AG10803 (cell line): ENCODE measurements at regions not wholly inside any gene's neighbourhood (a gene's known extent, or its start where the extent isn't known, plus 50 kb on each side); places are given as distances from the start of the nearest gene placed in this dataset.

ENCODE experiments used
- DNase-seq: peaks from one replicate; pipeline ENCODE4 v3.0.0; 2010; ENCODE audit warnings: low read depth
- H3K4me3 ChIP-seq: 2 replicates; pipeline ENCODE4 v1.5.1; 2011; ENCODE audit warnings: mild to moderate bottlenecking, low read length, control low read depth
- CTCF ChIP-seq: conservative IDR thresholded peaks from 2 replicates; pipeline ENCODE4 v1.5.1; 2011; ENCODE audit warnings: mild to moderate bottlenecking, low read length, control low read depth, inconsistent platforms

GRCh38 chr1:216794586-216794985 is 71.4 kb upstream of the ESRRG start:
- no peak overlapping the region for H3K4me3 ChIP-seq
- DNase-seq, result no peak
- no peak for TF ChIP-seq CTCF

GRCh38 chr1:216793973-216794372 is 70.7 kb upstream of the ESRRG start:
- no peak for TF ChIP-seq CTCF
- no peak for DNase-seq
- H3K4me3 ChIP-seq, result no peak overlapping the region

- TF ChIP-seq CTCF, result no peak
- no peak overlapping the region for H3K4me3 ChIP-seq
- DNase-seq, result no peak
Observed at GRCh38 chr1:216793303-216793702, 70.1 kb upstream of the ESRRG start.

- DNase-seq, result no peak
- TF ChIP-seq CTCF, result no peak
- no peak overlapping the region for H3K4me3 ChIP-seq
Observed at GRCh38 chr1:216788671-216789070, 65.4 kb upstream of the ESRRG start.

GRCh38 chr1:216785737-216786136 is 62.5 kb upstream of the ESRRG start:
- no peak for DNase-seq

GRCh38 chr1:216785221-216785620 is 62.0 kb upstream of the ESRRG start:
- no peak overlapping the region for H3K4me3 ChIP-seq
- TF ChIP-seq CTCF, result no peak
- DNase-seq, result no peak

More at GRCh38 chr1:216785737-216786136, 62.5 kb upstream of the ESRRG start:
- no peak overlapping the region for H3K4me3 ChIP-seq
- TF ChIP-seq CTCF, result no peak

GRCh38 chr1:216779686-216780085 is 56.5 kb upstream of the ESRRG start:
- no peak for TF ChIP-seq CTCF
- no peak for DNase-seq
- no peak overlapping the region for H3K4me3 ChIP-seq
